T follicular helper cell (primary cell): ENCODE measurements at regions not wholly inside any gene's neighbourhood (a gene's known extent, or its start where the extent isn't known, plus 50 kb on each side); places are given as distances from the start of the nearest gene placed in this dataset.
"Not testable (repeated sequence)": the region's sequence is repeated elsewhere in the genome, so short reads cannot be mapped to it uniquely, and the experiment has no call there.

Source experiments
- DNase-seq: peaks from one replicate; pipeline ENCODE4 v3.0.0-alpha.2; 2020; ENCODE audit warnings: low read depth

- DNase-seq, result not testable (repeated sequence)
These were observed 141.1 kb downstream of the SLCO4C1 start for GRCh38 chr5:102154791-102155605.

GRCh38 chr5:102154291-102154690, 141.8 kb downstream of the SLCO4C1 start:
- no peak for DNase-seq

- no peak for DNase-seq
These were observed 142.9 kb downstream of the SLCO4C1 start for GRCh38 chr5:102153003-102153759.

GRCh38 chr5:102139029-102139428, 157.1 kb downstream of the SLCO4C1 start:
- DNase-seq, result no peak

- no peak for DNase-seq
These were observed 157.8 kb downstream of the SLCO4C1 start for GRCh38 chr5:102138243-102138653.

GRCh38 chr5:102130890-102131289, 165.2 kb downstream of the SLCO4C1 start:
- no peak for DNase-seq

GRCh38 chr5:102130386-102130785, 165.7 kb downstream of the SLCO4C1 start:
- DNase-seq, result no peak

GRCh38 chr5:102119252-102119651, 176.8 kb downstream of the SLCO4C1 start:
- DNase-seq, result no peak

GRCh38 chr5:102115736-102116135, 180.3 kb downstream of the SLCO4C1 start:
- DNase-seq, result no peak

GRCh38 chr5:102114525-102115069, 181.5 kb downstream of the SLCO4C1 start:
- DNase-seq, result no peak

GRCh38 chr5:102107865-102108264, 188.2 kb downstream of the SLCO4C1 start:
- DNase-seq, result no peak

- no peak for DNase-seq
These were observed 189.5 kb downstream of the SLCO4C1 start for GRCh38 chr5:102106599-102106998.

- DNase-seq, result no peak
These were observed 196.2 kb downstream of the SLCO4C1 start for GRCh38 chr5:102099766-102100331.

- DNase-seq, result not testable (repeated sequence)
These were observed 197.0 kb downstream of the SLCO4C1 start for GRCh38 chr5:102099083-102099482.

GRCh38 chr5:102098606-102099005, 197.5 kb downstream of the SLCO4C1 start:
- DNase-seq, result not testable (repeated sequence)

- DNase-seq, result no peak
These were observed 205.3 kb downstream of the SLCO4C1 start for GRCh38 chr5:102090770-102091169.

GRCh38 chr5:102089883-102090282, 206.2 kb downstream of the SLCO4C1 start:
- DNase-seq, result no peak

GRCh38 chr5:102087906-102088305, 208.2 kb downstream of the SLCO4C1 start:
- no peak for DNase-seq

- no peak for DNase-seq
These were observed 215.8 kb downstream of the SLCO4C1 start for GRCh38 chr5:102080288-102080687.

GRCh38 chr5:102077920-102078319, 218.2 kb downstream of the SLCO4C1 start:
- DNase-seq, result no peak

GRCh38 chr5:102069974-102070373, 226.1 kb downstream of the SLCO4C1 start:
- no peak for DNase-seq

- no peak for DNase-seq
These were observed 227.2 kb downstream of the SLCO4C1 start for GRCh38 chr5:102068870-102069269.
